Fibroblast of mammary gland (primary cell): ENCODE measurements at regions not wholly inside any gene's neighbourhood (a gene's known extent, or its start where the extent isn't known, plus 50 kb on each side); places are given as distances from the start of the nearest gene placed in this dataset.

Experiments
- DNase-seq: peaks from one replicate; pipeline ENCODE4 v3.0.0-alpha.2; 2010; ENCODE audit warnings: low read depth
- H3K4me3 ChIP-seq: 2 replicates; pipeline ENCODE4 v1.5.1; 2011; ENCODE audit warnings: low read depth, mild to moderate bottlenecking, low read length, moderate library complexity; ENCODE audit not compliant: control insufficient read depth
- TF ChIP-seq, protein P1 (sequence below): conservative IDR thresholded peaks from 2 replicates; pipeline ENCODE4 v1.5.1; 2011; ENCODE audit warnings: low read depth, low read length, inconsistent platforms; ENCODE audit not compliant: control insufficient read depth, insufficient read depth

- no peak overlapping the region for H3K4me3 ChIP-seq
- TF ChIP-seq, protein P1, sequence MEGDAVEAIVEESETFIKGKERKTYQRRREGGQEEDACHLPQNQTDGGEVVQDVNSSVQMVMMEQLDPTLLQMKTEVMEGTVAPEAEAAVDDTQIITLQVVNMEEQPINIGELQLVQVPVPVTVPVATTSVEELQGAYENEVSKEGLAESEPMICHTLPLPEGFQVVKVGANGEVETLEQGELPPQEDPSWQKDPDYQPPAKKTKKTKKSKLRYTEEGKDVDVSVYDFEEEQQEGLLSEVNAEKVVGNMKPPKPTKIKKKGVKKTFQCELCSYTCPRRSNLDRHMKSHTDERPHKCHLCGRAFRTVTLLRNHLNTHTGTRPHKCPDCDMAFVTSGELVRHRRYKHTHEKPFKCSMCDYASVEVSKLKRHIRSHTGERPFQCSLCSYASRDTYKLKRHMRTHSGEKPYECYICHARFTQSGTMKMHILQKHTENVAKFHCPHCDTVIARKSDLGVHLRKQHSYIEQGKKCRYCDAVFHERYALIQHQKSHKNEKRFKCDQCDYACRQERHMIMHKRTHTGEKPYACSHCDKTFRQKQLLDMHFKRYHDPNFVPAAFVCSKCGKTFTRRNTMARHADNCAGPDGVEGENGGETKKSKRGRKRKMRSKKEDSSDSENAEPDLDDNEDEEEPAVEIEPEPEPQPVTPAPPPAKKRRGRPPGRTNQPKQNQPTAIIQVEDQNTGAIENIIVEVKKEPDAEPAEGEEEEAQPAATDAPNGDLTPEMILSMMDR, result no peak
- DNase-seq, result no peak
Observed at GRCh38 chr7:114364151-114364550, 50.5 kb upstream of the FOXP2 start.

DNA sequence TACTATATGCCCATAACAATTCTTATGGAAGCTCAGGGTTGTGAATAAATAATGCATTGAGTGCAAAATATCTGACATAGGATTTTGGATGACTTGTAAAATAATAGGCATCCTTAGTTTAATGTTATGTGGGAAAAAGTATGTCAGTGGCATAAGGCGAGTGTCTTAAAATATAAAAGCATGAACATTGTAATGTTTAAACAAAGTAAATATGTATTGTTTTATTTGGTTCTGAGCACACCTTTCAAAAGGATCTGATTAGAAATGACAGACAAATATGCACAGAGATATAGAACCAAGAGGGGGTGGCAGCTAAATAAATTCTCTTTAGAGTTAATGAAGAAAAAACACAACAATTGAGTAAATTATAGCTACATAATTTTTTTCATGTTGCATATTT lies 51.3 kb upstream of the FOXP2 start:
- H3K4me3 ChIP-seq, result no peak overlapping the region
- DNase-seq, result no peak
- TF ChIP-seq, protein P1, result no peak

GRCh38 chr7:114358911-114359310 lies 55.7 kb upstream of the FOXP2 start:
- no peak overlapping the region for H3K4me3 ChIP-seq
- DNase-seq, result no peak
- TF ChIP-seq, protein P1, result no peak

- DNase-seq, result peak; percentile 5
- no peak overlapping the region for H3K4me3 ChIP-seq
- TF ChIP-seq, protein P1, result no peak
Observed at GRCh38 chr7:114356133-114356532, 58.5 kb upstream of the FOXP2 start.

DNA sequence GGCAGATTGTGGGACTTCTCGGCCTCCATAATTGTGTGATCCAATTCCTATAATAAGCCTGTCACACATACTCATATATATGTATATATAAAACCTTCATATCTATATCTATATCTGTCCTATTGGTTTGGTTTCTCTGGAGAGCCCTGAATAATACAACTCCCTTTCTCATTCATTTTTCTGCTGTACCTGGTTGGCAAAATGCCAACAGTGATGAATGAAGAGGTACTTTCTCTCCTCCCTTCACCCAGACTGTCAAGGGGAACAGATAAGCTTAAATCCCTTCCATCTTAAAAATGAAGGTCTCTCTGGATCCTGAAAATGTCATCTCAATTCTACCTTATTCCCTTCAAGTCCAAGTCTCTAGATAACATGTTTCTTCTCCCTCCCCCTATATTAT lies 60.3 kb upstream of the FOXP2 start:
- no peak for DNase-seq
- H3K4me3 ChIP-seq, result no peak overlapping the region
- TF ChIP-seq, protein P1, result no peak

DNA sequence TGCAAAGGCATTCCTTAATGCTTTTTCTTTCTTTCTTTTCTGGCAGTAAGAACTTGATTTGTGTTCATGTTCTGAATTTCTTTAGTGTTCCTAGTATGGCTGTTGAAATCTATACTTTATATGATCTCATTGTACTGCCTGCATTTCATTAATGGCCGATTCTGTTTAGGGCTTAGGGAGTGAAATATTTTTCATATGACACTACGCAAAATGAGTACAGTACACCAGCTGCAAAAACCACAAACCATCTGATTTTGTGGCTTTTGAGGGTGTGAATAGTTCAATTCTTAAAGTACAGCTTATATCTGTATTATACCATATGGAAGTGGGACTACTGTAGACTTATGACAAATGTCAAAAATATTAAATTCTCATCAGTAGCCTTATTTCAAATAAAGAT lies 69.1 kb upstream of the FOXP2 start:
- H3K4me3 ChIP-seq, result no peak overlapping the region
- TF ChIP-seq, protein P1, result no peak
- DNase-seq, result peak; percentile 58
